K562 (cell line): ENCODE measurements at regions not wholly inside any gene's neighbourhood (a gene's known extent, or its start where the extent isn't known, plus 50 kb on each side); places are given as distances from the start of the nearest gene placed in this dataset.

Experiments
- ATAC-seq: fragments of 200-7000 bp; cut with Tn5 transposase; 3 replicates; pipeline ENCODE4 v1.9.1; 2020; ENCODE audit warnings: moderate library complexity
- BruUV-seq: library from RNA; stranded (reverse); fragments of 400-500 nt; replicated peaks from 2 replicates; lab custom pipeline; 2021; lab: Mats Ljungman, UMichigan
- CTCF ChIA-PET: fragments of 300-600 bp; formaldehyde crosslinking; extraction: SDS; loops from one replicate; lab custom pipeline; 2021; ENCODE audit warnings: low intra/inter-chr PET ratio; lab: Yijun Ruan, JAX
- POLR2A ChIA-PET: fragments of 300-600, 350-650 bp; sonication (Branson Sonifier 250); formaldehyde crosslinking; extraction: SDS; loops from one replicate; lab custom pipeline; 2021; ENCODE audit warnings: antibody characterized with exemption, inconsistent platforms; lab: Yijun Ruan, JAX
- DNase-seq, 4 experiments: peaks; one replicate each; pipeline versions ENCODE4 v3.0.0 to v3.0.0-alpha.2; 2011 to 2018; ENCODE audit warnings: low spot score in 3 of 4, mixed read lengths in 3 of 4; ENCODE audit errors: extremely low read depth in 1 of 4
- FAIRE-seq: peaks from 2 replicates; lab custom pipeline; 2011; peaks lifted over from hg19 to GRCh38; lab: Jason Lieb, UNC
- H2AFZ ChIP-seq: 2 replicates; pipeline ENCODE4 v1.6.0; 2011; ENCODE audit warnings: low read depth, low read length, control low read depth, inconsistent platforms
- H3K27ac ChIP-seq: fragments of 200-600 bp; 3 replicates; pipeline ENCODE4 v1.8.0; 2011; ENCODE audit warnings: low read depth, mild to moderate bottlenecking, control low read depth, inconsistent platforms, low read length, moderate library complexity, mixed read lengths; ENCODE audit errors: extremely low read depth
- H3K27me3 ChIP-seq, 2 experiments: fragments of 300-600 bp in 1 of 2; 2 replicates in 1 of 2; 3 replicates in 1 of 2; pipeline versions ENCODE4 v1.6.0 to v1.8.0; 2011; ENCODE audit warnings: inconsistent platforms in 2 of 2, low read length in 2 of 2, mild to moderate bottlenecking in 1 of 2, mixed read lengths in 1 of 2, moderate library complexity in 1 of 2; ENCODE audit not compliant: control insufficient read depth in 2 of 2, insufficient read depth in 2 of 2
- H3K36me3 ChIP-seq: fragments of 300-600 bp; 3 replicates; pipeline ENCODE4 v1.8.0; 2011; ENCODE audit warnings: mild to moderate bottlenecking, low read length, inconsistent platforms; ENCODE audit not compliant: control insufficient read depth, insufficient read depth
- H3K4me1 ChIP-seq, 2 experiments: fragments of 200-600 bp in 1 of 2; replicated peaks in 1 of 2; 2 replicates in 1 of 2; 3 replicates in 1 of 2; pipeline versions ENCODE4 v1.5.1 to v1.8.0; 2011; ENCODE audit warnings: inconsistent platforms in 2 of 2, low read length in 2 of 2, mild to moderate bottlenecking in 1 of 2, mixed read lengths in 1 of 2, moderate library complexity in 1 of 2; ENCODE audit not compliant: control insufficient read depth in 2 of 2, insufficient read depth in 2 of 2
- H3K4me2 ChIP-seq: 2 replicates; pipeline ENCODE4 v1.6.1; 2011; ENCODE audit warnings: low read length, control low read depth, inconsistent platforms, mixed read lengths; ENCODE audit not compliant: insufficient read depth
- H3K4me3 ChIP-seq: fragments of 200-600 bp; sonication (generic), shearing (Covaris generic); 2 replicates; pipeline ENCODE4 v1.5.1; 2016; ENCODE audit warnings: control low read depth, inconsistent platforms
- H3K79me2 ChIP-seq: fragments of 200-600 bp; 3 replicates; pipeline ENCODE4 v1.8.0; 2011; ENCODE audit warnings: low read length, inconsistent platforms; ENCODE audit not compliant: control insufficient read depth, insufficient read depth
- H3K9ac ChIP-seq, 2 experiments: 2 replicates each; pipeline versions ENCODE4 v1.6.0 to v1.6.1; 2011; ENCODE audit warnings: low read depth in 2 of 2, low read length in 2 of 2, control low read depth in 1 of 2, inconsistent platforms in 1 of 2, mild to moderate bottlenecking in 1 of 2, mixed read lengths in 1 of 2; ENCODE audit not compliant: insufficient read depth in 1 of 2
- H3K9me1 ChIP-seq: one replicate; pipeline ENCODE4 v1.6.0; 2011; ENCODE audit warnings: inconsistent platforms, mild to moderate bottlenecking, low read length, moderate library complexity; ENCODE audit not compliant: control insufficient read depth, insufficient read depth
- H3K9me3 ChIP-seq: replicated peaks from 2 replicates; pipeline ENCODE4 v1.5.1; 2011; ENCODE audit warnings: low read depth, low read length, inconsistent platforms; ENCODE audit not compliant: control insufficient read depth, insufficient read depth
- H4K20me1 ChIP-seq: replicated peaks from 2 replicates; pipeline ENCODE4 v1.6.1; 2011; ENCODE audit warnings: low read length, inconsistent platforms, mixed read lengths; ENCODE audit not compliant: control insufficient read depth, insufficient read depth
- ETV1 ChIP-seq: fragments of 450-650 bp; conservative IDR thresholded peaks from 2 replicates; pipeline ENCODE4 v1.6.1; 2016; ENCODE audit warnings: missing genetic modification characterization, control low read depth, low read depth, missing compliant biosample characterization
- FOXP1 ChIP-seq: sonication (generic); formaldehyde crosslinking; IDR thresholded peaks from 2 replicates; pipeline ENCODE4 v1.8.0; 2022; ENCODE audit warnings: mild to moderate bottlenecking, missing genetic modification reagents
- HNRNPK ChIP-seq: fragments of 200-400 bp; formaldehyde crosslinking; IDR thresholded peaks from one replicate; pipeline ENCODE4 v1.6.1; 2018; ENCODE audit warnings: mild to moderate bottlenecking, low read depth, low read length; ENCODE audit not compliant: poor library complexity, severe bottlenecking
- POLR2AphosphoS2 ChIP-seq: IDR thresholded peaks from 2 replicates; pipeline ENCODE4 v1.6.1; 2012; ENCODE audit warnings: low read length, improper control_type of control experiment
- SREBF2 ChIP-seq: sonication (generic); formaldehyde crosslinking; IDR thresholded peaks from 2 replicates; pipeline ENCODE4 v1.4.0; 2020; ENCODE audit warnings: mild to moderate bottlenecking, missing genetic modification reagents
- TRIM28 ChIP-seq: fragments of 450-650 bp; IDR thresholded peaks from 2 replicates; pipeline ENCODE4 v1.6.1; 2017
- U2AF2 ChIP-seq: fragments of 200-400 bp; formaldehyde crosslinking; optimal IDR thresholded peaks from 2 replicates; pipeline ENCODE3; 2017; ENCODE audit warnings: low read depth, mild to moderate bottlenecking, low read length
- ZBTB17 ChIP-seq: fragments of 450-650 bp; formaldehyde crosslinking; IDR thresholded peaks from 2 replicates; pipeline ENCODE4 v1.4.0; 2020; ENCODE audit warnings: mild to moderate bottlenecking
- ZNF140 ChIP-seq: fragments of 250-450 bp; sonication (Bioruptor Pico); IDR thresholded peaks from 2 replicates; pipeline ENCODE4 v1.8.0; 2021; ENCODE audit warnings: moderate library complexity, mild to moderate bottlenecking, inconsistent platforms
- ZNF384 ChIP-seq: IDR thresholded peaks from 2 replicates; pipeline ENCODE4 v1.6.1; 2012; ENCODE audit warnings: low read depth, low read length, improper control_type of control experiment
- ZNF449 ChIP-seq: fragments of 250-450 bp; sonication (Bioruptor Pico); IDR thresholded peaks from 2 replicates; pipeline ENCODE4 v1.8.0; 2022; ENCODE audit warnings: moderate library complexity, mild to moderate bottlenecking, inconsistent platforms
- WGBS: fragments of 100-300 bp; shearing (Covaris generic); methylation state at CpG from one replicate; pipeline ENCODE4 v1.1.6; 2016; ENCODE audit warnings: low coverage, mixed read lengths; ENCODE audit not compliant: insufficient coverage; ENCODE audit errors: missing lambda C conversion rate; 5-methylcytosine and 5-hydroxymethylcytosine counted together
- in situ Hi-C: fragments of 300-500 bp; cut with MboI; formaldehyde crosslinking; loops from 4 replicates; pipeline ENCODE4 v1.15.0; 2018; ENCODE audit warnings: inconsistent platforms, mixed read lengths
- intact Hi-C: fragments of 100-400 bp; cut with micrococcal nuclease; formaldehyde crosslinking; loops from 2 replicates; pipeline ENCODE4 v1.14.2; 2022

- no peaks in the 10 kb centered on the region for H3K27me3 ChIP-seq
- TF ChIP-seq ZBTB17 (CRISPR knock-in tag) = peak; percentile 40; the same call in 1 of the 2 replicates
- TF ChIP-seq FOXP1 (CRISPR knock-in tag) = no peak
- TF ChIP-seq, all 486 proteins: peak for 1
- no TSS peak for BruUV-seq
- DNase-seq = no peak
- Histone ChIP-seq H3K79me2 (no peaks in the 10 kb centered on the region), H3K9me3 (no peaks in the 10 kb centered on the region; the same call in 1 of the 2 replicates), H3K4me3 (no peak overlapping the region), H3K4me1 (no peaks in the 10 kb centered on the region), H4K20me1 (no peaks in the 10 kb centered on the region), H3K36me3 (no peaks in the 10 kb centered on the region), H3K27ac (no peak overlapping the region), H3K9me1 (no peaks in the 10 kb centered on the region), H3K9ac (no peak overlapping the region), H3K4me2 (no peak overlapping the region), H2AFZ (no peak overlapping the region)
- POLR2A ChIA-PET = no interaction called here
- intact Hi-C loops (no loop called here), in situ Hi-C loops (loop anchor here (5.0 kb wide), 1 partner anchor 75 kb away; no protein-coding TSS in a partner anchor)
- CTCF ChIA-PET = no interaction called here
- FAIRE-seq = no peak
- 11% methylated on average over 6 of the region's 6 CpGs for WGBS
- no peak for ATAC-seq
Measured at GRCh38 chr11:93952082-93952780, 68.9 kb upstream of the HEPHL1 start.

- intact Hi-C loops = no loop called here
- H2AFZ ChIP-seq = 0 out of 2 replicates have a peak overlapping the region, but pooled peaks have one; percentile 4
- BruUV-seq = no TSS peak
- ATAC-seq = no peak
- no peak for FAIRE-seq
- CTCF ChIA-PET = no interaction called here
- H3K27me3 ChIP-seq = peaks cover 0 to 12% of the 10 kb centered on the region in 2 experiments; a peak in 2 of 5 replicates
- no peaks in the 10 kb centered on the region for H4K20me1 ChIP-seq
- no peaks in the 10 kb centered on the region for H3K36me3 ChIP-seq
- no peak overlapping the region for H3K4me2 ChIP-seq
- H3K9ac ChIP-seq = no peak overlapping the region
- H3K9me1 ChIP-seq = no peaks in the 10 kb centered on the region
- TF ChIP-seq TRIM28 = no peak
- TF ChIP-seq ETV1 = no peak
- TF ChIP-seq U2AF2 = no peak
- no peak for TF ChIP-seq ZNF449
- no peak for TF ChIP-seq POLR2AphosphoS2
- no peak for TF ChIP-seq ZNF384
- TF ChIP-seq ZNF140 (CRISPR knock-in tag) = no peak
- TF ChIP-seq SREBF2 (CRISPR knock-in tag) = no peak
- no peak for TF ChIP-seq HNRNPK
- TF ChIP-seq, all 486 proteins: peak for 0
- no peak for DNase-seq
- H3K9me3 ChIP-seq = no peaks in the 10 kb centered on the region; the same call in 1 of the 2 replicates
- WGBS = 4% methylated on average over 5 of the region's 5 CpGs
- no peak overlapping the region for H3K27ac ChIP-seq
- POLR2A ChIA-PET = interaction anchor here (1.8 kb wide), 1 partner anchor 17 kb away, joined by 4 read pairs; no protein-coding TSS in a partner anchor
- peaks cover 0 to 1% of the 10 kb centered on the region in 2 experiments; a peak in 1 of 5 replicates for H3K4me1 ChIP-seq
- H3K4me3 ChIP-seq = no peak overlapping the region
- H3K79me2 ChIP-seq = no peaks in the 10 kb centered on the region
- in situ Hi-C loops = no loop called here
Measured at GRCh38 chr11:93957397-93957952, 63.7 kb upstream of the HEPHL1 start.
